Upper lobe of left lung (tissue), 4 donors: ENCODE measurements at regions not wholly inside any gene's neighbourhood (a gene's known extent, or its start where the extent isn't known, plus 50 kb on each side); places are given as distances from the start of the nearest gene placed in this dataset.

Experiments
- CTCF ChIP-seq, 6 experiments: fragments of 450-650 bp in 4 of 6; fragments of 200-600 bp in 2 of 6; sonication (generic) in 2 of 6; IDR thresholded peaks; one replicate each; pipeline ENCODE4 v1.5.1; 2016 to 2019; ENCODE audit warnings: antibody characterized with exemption in 6 of 6
- EP300 ChIP-seq, 4 donors: sonication (generic); formaldehyde crosslinking; IDR thresholded peaks; one replicate each; pipeline ENCODE4 v1.5.1; 2017; ENCODE audit warnings: antibody characterized with exemption in 4 of 4, control low read depth in 2 of 4
- POLR2A ChIP-seq, 4 donors: fragments of 450-650 bp; IDR thresholded peaks; one replicate each; pipeline ENCODE4 v1.5.1; 2016 to 2017; ENCODE audit warnings: antibody characterized with exemption in 4 of 4, mild to moderate bottlenecking in 2 of 4
- POLR2AphosphoS5 ChIP-seq, 2 donors: sonication (generic); formaldehyde crosslinking; IDR thresholded peaks; one replicate each; pipeline ENCODE4 v1.5.1; 2017; ENCODE audit warnings: antibody characterized with exemption in 2 of 2

DNA sequence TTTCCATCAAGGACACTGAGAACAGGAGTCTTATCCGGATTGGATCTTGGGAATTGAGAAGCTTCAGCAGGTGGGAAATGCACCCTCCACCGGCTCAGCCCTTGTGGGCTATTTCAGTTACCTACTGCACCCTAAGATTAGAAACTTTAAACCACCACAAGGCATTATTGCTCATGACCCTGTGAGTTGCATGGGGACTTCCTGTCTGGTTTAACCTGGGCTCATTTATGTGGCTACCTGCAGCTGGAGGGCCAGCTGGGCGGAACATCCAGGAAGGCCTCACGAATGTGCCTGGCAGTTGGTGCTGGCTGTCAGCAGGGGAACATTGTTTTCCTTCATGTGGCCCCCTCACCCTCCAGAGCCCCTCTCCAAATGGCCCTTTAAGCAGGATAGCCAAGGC, 164.1 kb downstream of the DEFB131A start:
- TF ChIP-seq EP300 (IDR thresholded peaks at IDR 0.05) (no peak), CTCF (IDR thresholded peaks at IDR 0.05) (no peak), POLR2A (IDR thresholded peaks at IDR 0.05) (no peak), POLR2AphosphoS5 (IDR thresholded peaks at IDR 0.05) (no peak)
